NT2/D1 (cell line): ENCODE measurements at regions not wholly inside any gene's neighbourhood (a gene's known extent, or its start where the extent isn't known, plus 50 kb on each side); places are given as distances from the start of the nearest gene placed in this dataset.

ENCODE experiments used
- YY1 ChIP-seq: IDR thresholded peaks from 2 replicates; pipeline ENCODE4 v1.6.1; 2011; ENCODE audit not compliant: insufficient read length, insufficient read depth
- ZNF274 ChIP-seq: IDR thresholded peaks from 2 replicates; pipeline ENCODE4 v1.6.1; 2011; ENCODE audit warnings: mild to moderate bottlenecking, low read depth, low read length

DNA sequence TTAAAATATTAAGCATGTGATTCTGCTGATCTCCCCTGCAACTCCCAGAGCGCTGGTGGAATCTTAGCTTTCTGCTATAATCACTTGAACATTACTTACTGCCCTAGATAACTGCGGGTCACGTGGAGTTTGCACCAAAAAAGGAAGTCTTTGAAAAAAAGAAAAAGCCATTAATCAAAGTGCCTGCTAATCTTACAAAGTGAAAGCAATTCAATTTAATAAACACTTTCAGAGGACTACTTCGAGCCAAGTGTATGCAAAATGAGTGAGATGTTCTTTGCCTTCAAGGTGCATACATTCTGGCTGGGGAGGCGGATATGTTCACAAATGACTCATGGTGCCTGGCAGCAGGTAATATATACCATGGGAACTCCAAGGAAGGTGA, 109.9 kb upstream of the GAP43 start:
- TF ChIP-seq ZNF274 (no peak), YY1 (no peak)
